ENCODE measurements at regions not wholly inside any gene's neighbourhood (a gene's known extent, or its start where the extent isn't known, plus 50 kb on each side); places are given as distances from the start of the nearest gene placed in this dataset.

- DNase-seq: no peak
These were observed 55.6 kb upstream of the CPNE8 start for GRCh38 chr12:38961012-38961411.

GRCh38 chr12:38956337-38956736 is 50.9 kb upstream of the CPNE8 start:
- DNase-seq: no peak

All from T-helper 2 cell (primary cell).